ENCODE measurements at regions not wholly inside any gene's neighbourhood (a gene's known extent, or its start where the extent isn't known, plus 50 kb on each side); places are given as distances from the start of the nearest gene placed in this dataset.

DNA sequence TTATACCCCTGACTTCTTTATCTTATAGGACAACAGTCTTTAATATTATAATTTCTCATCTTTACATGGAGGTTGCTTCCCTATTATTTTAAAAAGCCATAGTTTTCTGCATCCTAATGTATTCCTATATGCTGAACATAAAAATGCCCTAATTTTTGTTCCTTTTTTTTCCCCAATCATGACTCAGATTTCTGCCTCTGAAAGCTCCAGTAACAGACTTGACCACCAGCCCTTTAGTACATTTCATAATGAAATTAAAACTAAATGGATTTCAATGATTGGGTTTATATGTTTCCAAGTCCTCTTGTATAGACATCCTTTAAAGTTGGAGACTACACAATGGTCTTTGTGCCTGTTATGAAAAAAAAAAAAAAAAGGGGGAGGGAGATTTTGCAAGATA lies 712.5 kb downstream of the DIAPH3 start:
- H2AFZ ChIP-seq = no peak overlapping the region
- BruUV-seq (replicated peaks) = no TSS peak
- H3K27me3 ChIP-seq (ENCODE audit: insufficient read depth, low read depth) = no peaks in the 10 kb centered on the region
- no peaks in the 10 kb centered on the region for H3K9me3 ChIP-seq (ENCODE audit: insufficient read depth, low read depth)
- no peaks in the 10 kb centered on the region for H3F3A ChIP-seq (ENCODE audit: insufficient read depth, low read depth)
- H3K4me3 ChIP-seq = no peak overlapping the region
- H3K79me2 ChIP-seq (ENCODE audit: low read depth) = no peaks in the 10 kb centered on the region
- CTCF ChIA-PET = no interaction called here
- no peaks in the 10 kb centered on the region for H3K4me1 ChIP-seq (replicated peaks; ENCODE audit: insufficient read depth)
- DNase-seq = no peak
- H3K36me3 ChIP-seq (ENCODE audit: low read depth) = no peaks in the 10 kb centered on the region
- H4K20me1 ChIP-seq (ENCODE audit: insufficient read depth) = no peaks in the 10 kb centered on the region
- intact Hi-C loops (cut with micrococcal nuclease; ENCODE audit: unreplicated experiment) = no loop called here
- TF ChIP-seq, protein P1, sequence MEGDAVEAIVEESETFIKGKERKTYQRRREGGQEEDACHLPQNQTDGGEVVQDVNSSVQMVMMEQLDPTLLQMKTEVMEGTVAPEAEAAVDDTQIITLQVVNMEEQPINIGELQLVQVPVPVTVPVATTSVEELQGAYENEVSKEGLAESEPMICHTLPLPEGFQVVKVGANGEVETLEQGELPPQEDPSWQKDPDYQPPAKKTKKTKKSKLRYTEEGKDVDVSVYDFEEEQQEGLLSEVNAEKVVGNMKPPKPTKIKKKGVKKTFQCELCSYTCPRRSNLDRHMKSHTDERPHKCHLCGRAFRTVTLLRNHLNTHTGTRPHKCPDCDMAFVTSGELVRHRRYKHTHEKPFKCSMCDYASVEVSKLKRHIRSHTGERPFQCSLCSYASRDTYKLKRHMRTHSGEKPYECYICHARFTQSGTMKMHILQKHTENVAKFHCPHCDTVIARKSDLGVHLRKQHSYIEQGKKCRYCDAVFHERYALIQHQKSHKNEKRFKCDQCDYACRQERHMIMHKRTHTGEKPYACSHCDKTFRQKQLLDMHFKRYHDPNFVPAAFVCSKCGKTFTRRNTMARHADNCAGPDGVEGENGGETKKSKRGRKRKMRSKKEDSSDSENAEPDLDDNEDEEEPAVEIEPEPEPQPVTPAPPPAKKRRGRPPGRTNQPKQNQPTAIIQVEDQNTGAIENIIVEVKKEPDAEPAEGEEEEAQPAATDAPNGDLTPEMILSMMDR (conservative IDR thresholded peaks at IDR 0.05) = no peak
- no peak for TF ChIP-seq EZH2 (IDR thresholded peaks at IDR 0.05; ENCODE audit: low read depth)
- H3K27ac ChIP-seq = no peak overlapping the region
- H3K9me2 ChIP-seq (ENCODE audit: insufficient read depth) = no peaks in the 10 kb centered on the region
- POLR2A ChIA-PET (ENCODE audit: unreplicated experiment) = no interaction called here
- no peak overlapping the region for H3K4me2 ChIP-seq

DNA sequence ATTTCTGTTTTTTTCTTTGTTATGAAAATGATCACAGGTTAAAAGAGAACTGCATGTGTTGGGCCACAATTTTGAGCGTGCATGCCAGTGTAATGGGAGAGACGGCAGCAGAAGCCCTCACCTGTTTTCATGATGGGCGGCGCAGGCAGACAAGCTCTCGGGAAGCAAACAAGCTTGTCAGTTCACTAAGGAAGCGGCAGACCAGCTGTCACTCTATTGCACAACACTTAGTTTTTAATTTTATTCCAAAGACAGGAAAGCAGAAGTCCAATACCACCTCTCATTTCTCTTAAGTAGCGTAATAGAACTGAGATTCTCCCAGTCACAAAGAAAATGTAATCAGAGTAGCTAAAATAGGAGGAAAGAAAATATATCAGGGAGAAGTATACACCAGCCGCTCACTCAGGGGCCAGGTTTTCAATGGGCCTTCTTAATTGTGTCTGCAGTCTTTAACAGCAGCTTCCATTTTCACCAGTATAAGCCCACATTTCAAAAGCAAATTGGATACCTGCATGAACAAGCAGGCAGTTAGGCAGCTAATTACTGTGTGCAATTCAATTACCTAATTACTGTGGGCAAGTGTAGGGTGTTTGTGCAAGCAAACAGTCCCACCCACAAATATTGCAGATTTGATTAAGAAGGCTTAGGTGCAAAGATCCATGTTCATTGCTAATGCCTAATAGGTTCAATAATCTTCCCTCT lies 711.4 kb downstream of the DIAPH3 start:
- Histone ChIP-seq H3K27me3 (ENCODE audit: insufficient read depth, low read depth) (no peaks in the 10 kb centered on the region), H3K4me2 (no peak overlapping the region), H3K36me3 (ENCODE audit: low read depth) (no peaks in the 10 kb centered on the region), H3K4me1 (replicated peaks; ENCODE audit: insufficient read depth) (no peaks in the 10 kb centered on the region), H3K79me2 (ENCODE audit: low read depth) (no peaks in the 10 kb centered on the region), H2AFZ (no peak overlapping the region), H4K20me1 (ENCODE audit: insufficient read depth) (no peaks in the 10 kb centered on the region), H3K4me3 (no peak overlapping the region), H3K9me2 (ENCODE audit: insufficient read depth) (no peaks in the 10 kb centered on the region), H3F3A (ENCODE audit: insufficient read depth, low read depth) (no peaks in the 10 kb centered on the region), H3K27ac (no peak overlapping the region), H3K9me3 (ENCODE audit: insufficient read depth, low read depth) (no peaks in the 10 kb centered on the region)
- CTCF ChIA-PET = no interaction called here
- no TSS peak for BruUV-seq (replicated peaks)
- POLR2A ChIA-PET (ENCODE audit: unreplicated experiment) = no interaction called here
- DNase-seq = no peak
- TF ChIP-seq, protein P1 (conservative IDR thresholded peaks at IDR 0.05) = no peak
- no peak for TF ChIP-seq EZH2 (IDR thresholded peaks at IDR 0.05; ENCODE audit: low read depth)
- intact Hi-C loops (cut with micrococcal nuclease; ENCODE audit: unreplicated experiment) = no loop called here

DNA sequence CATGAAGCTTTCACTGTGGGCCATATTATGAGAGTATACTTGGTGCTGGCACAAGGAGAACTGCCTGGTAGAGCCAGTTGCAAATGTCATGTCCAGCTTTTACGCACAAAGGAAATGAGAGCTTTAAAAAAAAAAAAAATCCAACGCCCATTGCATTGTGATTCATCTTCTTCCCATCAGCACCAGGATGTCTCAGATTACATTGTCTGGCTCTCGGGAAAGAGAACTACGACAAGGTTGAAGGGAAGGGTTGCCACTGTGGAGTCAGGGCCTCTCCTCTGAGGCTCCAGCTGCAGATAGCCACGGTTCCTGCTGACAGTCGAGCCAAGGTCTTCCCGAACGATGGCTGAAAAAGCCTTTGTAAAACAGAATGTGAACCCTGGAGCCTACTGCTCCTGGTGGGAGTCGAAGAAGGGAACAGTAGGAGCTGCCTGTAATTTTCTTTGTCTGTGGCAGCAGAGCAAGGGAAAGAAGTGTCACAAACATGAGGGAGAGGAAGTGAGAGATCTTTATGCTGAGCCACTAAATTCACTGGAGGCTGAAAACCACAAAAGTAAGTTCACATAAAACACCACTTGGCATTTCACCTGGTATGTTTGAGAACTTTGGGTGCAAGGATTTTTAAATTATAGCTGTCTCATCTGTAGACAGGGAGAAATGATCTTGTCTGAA lies 704.7 kb downstream of the DIAPH3 start:
- TF ChIP-seq, protein P1 (conservative IDR thresholded peaks at IDR 0.05) = no peak
- TF ChIP-seq EZH2 (IDR thresholded peaks at IDR 0.05; ENCODE audit: low read depth) = no peak
- Histone ChIP-seq H2AFZ (no peak overlapping the region), H3K36me3 (ENCODE audit: low read depth) (no peaks in the 10 kb centered on the region), H3K9me3 (ENCODE audit: insufficient read depth, low read depth) (no peaks in the 10 kb centered on the region), H3K4me3 (no peak overlapping the region), H3F3A (ENCODE audit: insufficient read depth, low read depth) (no peaks in the 10 kb centered on the region), H3K4me2 (no peak overlapping the region), H3K9me2 (ENCODE audit: insufficient read depth) (no peaks in the 10 kb centered on the region), H3K27ac (no peak overlapping the region), H3K4me1 (replicated peaks; ENCODE audit: insufficient read depth) (no peaks in the 10 kb centered on the region), H3K27me3 (ENCODE audit: insufficient read depth, low read depth) (no peaks in the 10 kb centered on the region), H4K20me1 (ENCODE audit: insufficient read depth) (no peaks in the 10 kb centered on the region), H3K79me2 (ENCODE audit: low read depth) (no peaks in the 10 kb centered on the region)
- intact Hi-C loops (cut with micrococcal nuclease; ENCODE audit: unreplicated experiment) = no loop called here
- ChIA-PET CTCF (no interaction called here), POLR2A (ENCODE audit: unreplicated experiment) (no interaction called here)
- DNase-seq = no peak
- no TSS peak for BruUV-seq (replicated peaks)
